GM13977 (cell line): ENCODE measurements at regions not wholly inside any gene's neighbourhood (a gene's known extent, or its start where the extent isn't known, plus 50 kb on each side); places are given as distances from the start of the nearest gene placed in this dataset.

Source experiments
- DNase-seq: peaks from one replicate; pipeline ENCODE4 v3.0.0; 2012; ENCODE audit warnings: low spot score
- CTCF ChIP-seq: IDR thresholded peaks from 2 replicates; pipeline ENCODE4 v1.5.1; 2012; ENCODE audit warnings: mild to moderate bottlenecking, control low read depth; ENCODE audit not compliant: insufficient read depth; ENCODE audit errors: extremely low read depth, missing control alignments
- in situ Hi-C: fragments of 300-500 bp; cut with MboI; formaldehyde crosslinking; loops from one replicate; pipeline ENCODE4 v1.12.0; 2022; ENCODE audit warnings: low sequenced_read_pairs, low pct_unique_long_range_greater_than_20kb, mixed read lengths, inconsistent platforms; ENCODE audit not compliant: unreplicated experiment

- no peak for TF ChIP-seq CTCF
- DNase-seq, result no peak
- in situ Hi-C loops, result loop anchor here (25.0 kb wide), 1 partner anchor 390 kb away; no protein-coding TSS in a partner anchor
These were observed 251.2 kb upstream of the UBE2E2 start for GRCh38 chr3:22951910-22952309.

- DNase-seq, result no peak
- no peak for TF ChIP-seq CTCF
These were observed 250.3 kb upstream of the UBE2E2 start for GRCh38 chr3:22952860-22953259.

GRCh38 chr3:22959593-22959992 lies 243.5 kb upstream of the UBE2E2 start:
- in situ Hi-C loops, result loop anchor here (25.0 kb wide), 1 partner anchor 397 kb away; no protein-coding TSS in a partner anchor
- TF ChIP-seq CTCF, result no peak
- DNase-seq, result peak; percentile 41

More at GRCh38 chr3:22952860-22953259, 250.3 kb upstream of the UBE2E2 start:
- in situ Hi-C loops, result loop anchor here (25.0 kb wide), 1 partner anchor 391 kb away; no protein-coding TSS in a partner anchor

GRCh38 chr3:22960105-22960984 lies 242.8 kb upstream of the UBE2E2 start:
- TF ChIP-seq CTCF, result peak; percentile 79
- peak; percentile 21 for DNase-seq
- in situ Hi-C loops, result loop anchor here (25.0 kb wide), 1 partner anchor 398 kb away; no protein-coding TSS in a partner anchor

- no peak for DNase-seq
- in situ Hi-C loops, result loop anchor here (25.0 kb wide), 1 partner anchor 400 kb away; no protein-coding TSS in a partner anchor
- TF ChIP-seq CTCF, result no peak
These were observed 240.9 kb upstream of the UBE2E2 start for GRCh38 chr3:22962244-22962643.

GRCh38 chr3:22966349-22966748 lies 236.8 kb upstream of the UBE2E2 start:
- no peak for TF ChIP-seq CTCF
- in situ Hi-C loops, result loop anchor here (25.0 kb wide), 1 partner anchor 404 kb away; no protein-coding TSS in a partner anchor
- DNase-seq, result no peak
